Colonic mucosa (tissue), 4 donors: ENCODE measurements at regions not wholly inside any gene's neighbourhood (a gene's known extent, or its start where the extent isn't known, plus 50 kb on each side); places are given as distances from the start of the nearest gene placed in this dataset.

Experiments
- DNase-seq: peaks from one replicate; pipeline ENCODE4 v3.0.0-alpha.2; 2020
- H3K27ac ChIP-seq: fragments of 200-600 bp; one replicate; pipeline ENCODE4 v1.8.0; 2021
- H3K27me3 ChIP-seq: fragments of 200-600 bp; one replicate; pipeline ENCODE4 v1.8.0; 2021
- H3K36me3 ChIP-seq: fragments of 200-600 bp; one replicate; pipeline ENCODE4 v1.8.0; 2021
- H3K4me1 ChIP-seq: fragments of 200-600 bp; one replicate; pipeline ENCODE4 v1.8.0; 2021; ENCODE audit warnings: mild to moderate bottlenecking
- H3K4me3 ChIP-seq: fragments of 200-600 bp; one replicate; pipeline ENCODE4 v1.8.0; 2021
- H3K9ac ChIP-seq, 2 donors: one replicate each; pipeline ENCODE4 v1.7.0; 2013; ENCODE audit warnings: control low read depth in 2 of 2, low read depth in 2 of 2, low read length in 2 of 2
- H3K9me3 ChIP-seq: fragments of 200-600 bp; one replicate; pipeline ENCODE4 v1.8.0; 2021
- intact Hi-C: fragments of 100-400 bp; cut with DNase I; formaldehyde crosslinking; loops from one replicate; pipeline ENCODE4 v1.14.1; 2022
- TF ChIP-seq, protein P1 (sequence below): fragments of 200-600 bp; IDR thresholded peaks from one replicate; pipeline ENCODE4 v1.8.0; 2022; ENCODE audit warnings: antibody characterized with exemption, mild to moderate bottlenecking
- donor health status: healthy.
- donor health status: DM: no; HTN: no; CAD: no.
- donor health status: DM: no; HTN: no; CAD: no.

DNA sequence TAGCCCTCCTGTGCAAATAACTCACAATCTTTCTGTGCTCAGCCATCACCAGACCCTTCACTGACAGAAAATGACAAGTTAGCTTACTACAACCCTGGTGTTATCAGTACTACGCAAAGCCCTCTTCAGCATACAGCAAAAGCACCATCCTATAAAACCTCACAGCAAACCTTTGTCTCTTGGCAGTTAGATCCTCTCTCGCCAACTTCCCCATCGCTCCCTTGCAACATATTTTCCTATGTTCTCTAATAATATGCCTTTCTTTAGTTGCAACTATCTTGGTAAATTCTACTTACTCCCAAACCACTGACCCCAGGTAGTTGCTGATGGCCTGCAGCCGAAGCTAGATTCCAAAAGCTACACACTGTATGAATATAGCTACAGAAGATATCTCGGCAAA is 856.9 kb upstream of the FRG1 start:
- no peaks in the 10 kb centered on the region for H3K36me3 ChIP-seq
- no peak overlapping the region for H3K4me3 ChIP-seq
- no peaks in the 10 kb centered on the region for H3K27me3 ChIP-seq
- H3K4me1 ChIP-seq = no peaks in the 10 kb centered on the region
- H3K9me3 ChIP-seq = no peaks in the 10 kb centered on the region
- H3K9ac ChIP-seq = no peak overlapping the region
- no peak overlapping the region for H3K27ac ChIP-seq
- intact Hi-C loops = no loop called here
- DNase-seq = no peak
- TF ChIP-seq, protein P1, sequence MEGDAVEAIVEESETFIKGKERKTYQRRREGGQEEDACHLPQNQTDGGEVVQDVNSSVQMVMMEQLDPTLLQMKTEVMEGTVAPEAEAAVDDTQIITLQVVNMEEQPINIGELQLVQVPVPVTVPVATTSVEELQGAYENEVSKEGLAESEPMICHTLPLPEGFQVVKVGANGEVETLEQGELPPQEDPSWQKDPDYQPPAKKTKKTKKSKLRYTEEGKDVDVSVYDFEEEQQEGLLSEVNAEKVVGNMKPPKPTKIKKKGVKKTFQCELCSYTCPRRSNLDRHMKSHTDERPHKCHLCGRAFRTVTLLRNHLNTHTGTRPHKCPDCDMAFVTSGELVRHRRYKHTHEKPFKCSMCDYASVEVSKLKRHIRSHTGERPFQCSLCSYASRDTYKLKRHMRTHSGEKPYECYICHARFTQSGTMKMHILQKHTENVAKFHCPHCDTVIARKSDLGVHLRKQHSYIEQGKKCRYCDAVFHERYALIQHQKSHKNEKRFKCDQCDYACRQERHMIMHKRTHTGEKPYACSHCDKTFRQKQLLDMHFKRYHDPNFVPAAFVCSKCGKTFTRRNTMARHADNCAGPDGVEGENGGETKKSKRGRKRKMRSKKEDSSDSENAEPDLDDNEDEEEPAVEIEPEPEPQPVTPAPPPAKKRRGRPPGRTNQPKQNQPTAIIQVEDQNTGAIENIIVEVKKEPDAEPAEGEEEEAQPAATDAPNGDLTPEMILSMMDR = no peak

DNA sequence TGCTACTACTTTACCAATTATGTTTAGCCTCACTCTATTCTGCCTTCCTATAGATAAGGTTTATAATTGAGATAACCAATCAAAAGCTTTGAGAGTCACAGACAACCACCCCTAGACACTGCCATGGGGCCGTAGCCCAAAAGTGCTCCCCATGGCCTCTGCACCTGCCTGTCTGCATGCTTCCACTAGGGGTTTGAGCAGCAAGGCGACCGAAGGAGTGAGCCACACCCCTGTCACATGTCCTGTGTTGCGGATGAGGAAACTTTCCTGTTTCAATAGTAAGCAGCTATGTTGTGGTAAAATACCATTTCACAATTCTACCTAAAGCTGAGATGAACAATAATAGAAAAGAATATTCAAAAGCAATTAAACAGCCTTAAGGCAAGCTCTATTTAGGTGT is 856.0 kb upstream of the FRG1 start:
- H3K36me3 ChIP-seq = no peaks in the 10 kb centered on the region
- no peak overlapping the region for H3K9ac ChIP-seq
- intact Hi-C loops = no loop called here
- no peaks in the 10 kb centered on the region for H3K9me3 ChIP-seq
- no peak overlapping the region for H3K27ac ChIP-seq
- no peaks in the 10 kb centered on the region for H3K27me3 ChIP-seq
- TF ChIP-seq, protein P1 = no peak
- H3K4me3 ChIP-seq = no peak overlapping the region
- H3K4me1 ChIP-seq = no peaks in the 10 kb centered on the region
- no peak for DNase-seq

DNA sequence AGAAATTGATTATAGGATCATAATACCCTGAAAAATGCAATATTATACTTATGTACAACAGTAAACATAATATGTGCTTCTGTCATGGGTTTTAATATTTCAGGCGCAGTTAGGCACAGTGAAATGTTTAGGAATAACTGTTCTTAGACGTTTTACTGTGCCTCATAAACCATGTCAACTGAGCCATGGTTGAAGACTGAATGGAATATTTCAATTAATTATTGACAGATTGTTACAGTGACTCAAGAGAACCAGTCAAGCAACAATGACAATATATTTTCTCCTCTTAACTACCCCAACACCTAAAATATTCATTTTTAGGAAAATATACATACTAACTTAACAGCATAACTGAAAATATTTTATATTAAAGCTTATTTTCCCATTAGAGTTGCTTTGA is 852.7 kb upstream of the FRG1 start:
- no peaks in the 10 kb centered on the region for H3K27me3 ChIP-seq
- no peaks in the 10 kb centered on the region for H3K36me3 ChIP-seq
- intact Hi-C loops = no loop called here
- no peak for DNase-seq
- H3K4me3 ChIP-seq = no peak overlapping the region
- H3K4me1 ChIP-seq = no peaks in the 10 kb centered on the region
- no peak overlapping the region for H3K27ac ChIP-seq
- H3K9ac ChIP-seq = no peak overlapping the region
- TF ChIP-seq, protein P1 = no peak
- no peaks in the 10 kb centered on the region for H3K9me3 ChIP-seq

DNA sequence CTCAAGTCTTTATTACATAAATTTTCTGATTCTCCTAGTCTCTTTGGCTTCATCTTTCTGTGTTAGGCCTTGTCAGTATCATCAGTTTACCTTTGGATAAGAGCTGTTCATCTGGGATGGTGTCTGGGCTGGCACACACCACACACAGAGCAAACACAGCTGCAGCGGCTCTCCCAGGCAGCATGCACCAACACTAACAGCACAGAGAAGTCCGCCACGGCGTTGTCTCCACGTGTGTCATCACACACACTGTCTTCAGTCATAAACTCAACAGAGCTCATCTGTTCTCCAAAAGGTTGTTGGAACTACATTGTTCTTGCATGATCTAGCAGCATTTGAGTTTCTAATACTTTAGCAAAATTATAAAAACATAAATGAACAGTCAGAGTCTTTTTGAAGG is 851.9 kb upstream of the FRG1 start:
- intact Hi-C loops = no loop called here
- no peak for DNase-seq
- Histone ChIP-seq H3K27me3 (no peaks in the 10 kb centered on the region), H3K27ac (no peak overlapping the region), H3K9me3 (no peaks in the 10 kb centered on the region), H3K9ac (no peak overlapping the region), H3K36me3 (no peaks in the 10 kb centered on the region), H3K4me1 (no peaks in the 10 kb centered on the region), H3K4me3 (no peak overlapping the region)
- TF ChIP-seq, protein P1 = no peak

DNA sequence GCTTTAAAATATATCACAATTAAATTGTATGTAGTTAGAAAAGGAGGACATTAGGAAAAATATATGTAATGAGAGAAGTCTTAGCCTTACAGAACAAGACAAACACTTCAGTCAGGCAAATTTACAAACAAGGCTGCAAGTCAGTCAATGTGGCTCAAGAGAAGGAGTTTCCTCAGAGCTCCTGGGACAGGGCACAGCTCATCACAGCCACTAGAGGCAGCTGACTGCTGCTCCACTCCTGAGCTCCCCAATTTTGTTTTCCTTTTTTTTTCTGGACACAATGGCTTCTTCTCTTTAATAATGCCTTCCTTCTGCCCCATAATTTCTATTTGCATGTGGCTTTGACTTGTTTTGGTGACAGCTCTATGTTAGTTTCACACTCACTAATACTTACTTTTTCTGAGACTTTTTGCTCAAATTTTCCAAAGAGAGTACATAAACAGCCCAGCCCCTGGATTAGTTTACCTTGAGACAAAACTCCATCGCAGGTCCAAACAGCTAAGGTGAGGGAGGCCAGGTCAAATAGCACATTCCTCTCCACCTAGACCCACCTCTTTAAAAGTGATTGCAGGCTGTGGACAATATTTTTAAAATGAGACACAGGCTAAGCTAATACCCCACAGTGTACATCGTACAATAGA is 850.4 kb upstream of the FRG1 start:
- H3K9me3 ChIP-seq = no peaks in the 10 kb centered on the region
- H3K4me3 ChIP-seq = no peak overlapping the region
- DNase-seq = no peak
- H3K9ac ChIP-seq = no peak overlapping the region
- no peaks in the 10 kb centered on the region for H3K27me3 ChIP-seq
- TF ChIP-seq, protein P1 = no peak
- H3K27ac ChIP-seq = no peak overlapping the region
- H3K36me3 ChIP-seq = no peaks in the 10 kb centered on the region
- intact Hi-C loops = no loop called here
- H3K4me1 ChIP-seq = no peaks in the 10 kb centered on the region
